DND-41 (cell line): ENCODE measurements at regions not wholly inside any gene's neighbourhood (a gene's known extent, or its start where the extent isn't known, plus 50 kb on each side); places are given as distances from the start of the nearest gene placed in this dataset.

Experiments
- CTCF ChIP-seq: IDR thresholded peaks from 2 replicates; pipeline ENCODE4 v1.5.1; 2012; ENCODE audit warnings: borderline replicate concordance, low read length, moderate library complexity, mild to moderate bottlenecking; ENCODE audit not compliant: poor library complexity, severe bottlenecking; ENCODE audit errors: extremely low read depth
- EZH2 ChIP-seq: IDR thresholded peaks from 3 replicates; pipeline ENCODE4 v1.6.1; 2012; ENCODE audit warnings: borderline replicate concordance, low read depth, mild to moderate bottlenecking, moderate library complexity, low read length, inconsistent platforms; ENCODE audit not compliant: severe bottlenecking

- TF ChIP-seq CTCF, result no peak
- no peak for TF ChIP-seq EZH2
Measured at GRCh38 chr1:55374801-55375616, 159.8 kb upstream of the USP24 start.
